Epithelial cell of esophagus (primary cell): ENCODE measurements at regions not wholly inside any gene's neighbourhood (a gene's known extent, or its start where the extent isn't known, plus 50 kb on each side); places are given as distances from the start of the nearest gene placed in this dataset.

Experiments used
- DNase-seq: peaks from one replicate; pipeline ENCODE4 v3.0.0; 2010; ENCODE audit warnings: low read depth
- H3K4me3 ChIP-seq: 2 replicates; pipeline ENCODE4 v1.5.1; 2011; ENCODE audit warnings: mild to moderate bottlenecking, low read length, control low read depth
- CTCF ChIP-seq: IDR thresholded peaks from 2 replicates; pipeline ENCODE4 v1.5.1; 2011; ENCODE audit warnings: low read depth, mild to moderate bottlenecking, low read length, control low read depth, inconsistent platforms; ENCODE audit not compliant: insufficient read depth; ENCODE audit errors: missing control alignments

GRCh38 chr6:167665698-167666330 lies 160.9 kb upstream of the AFDN start:
- no peak for DNase-seq
- H3K4me3 ChIP-seq, result no peak overlapping the region
- TF ChIP-seq CTCF, result no peak

DNA sequence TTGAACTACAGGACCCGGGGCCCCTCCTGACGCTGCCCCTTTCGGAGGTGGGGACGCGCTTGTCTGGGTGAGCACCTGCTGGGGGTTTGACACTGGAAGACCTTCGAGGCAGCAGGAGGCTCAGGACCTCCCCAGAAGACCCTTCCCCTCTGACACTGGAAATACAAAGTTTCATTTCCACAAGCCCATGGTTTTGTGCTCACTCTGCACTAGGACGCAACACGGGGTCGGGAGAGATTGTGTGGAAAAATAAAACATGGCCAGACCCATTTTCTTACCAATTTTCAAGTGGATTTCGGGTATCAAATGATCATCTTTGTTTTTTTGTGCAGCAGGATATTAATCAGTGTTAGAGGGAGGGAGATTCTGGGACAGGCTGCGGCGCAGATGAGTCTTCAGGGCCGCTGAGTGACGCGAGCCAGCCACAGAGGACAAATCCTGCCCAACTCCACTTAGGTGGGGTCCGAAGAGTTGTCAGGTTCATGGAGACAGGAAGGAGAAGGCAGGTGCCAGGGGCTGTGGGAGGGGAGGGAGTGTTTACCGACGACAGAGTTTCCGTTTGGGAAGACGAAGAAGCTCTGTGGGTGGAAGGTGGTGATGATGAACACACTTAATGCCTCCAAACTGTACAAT lies 160.0 kb upstream of the AFDN start:
- no peak for DNase-seq
- H3K4me3 ChIP-seq, result no peak overlapping the region
- TF ChIP-seq CTCF, result no peak

DNA sequence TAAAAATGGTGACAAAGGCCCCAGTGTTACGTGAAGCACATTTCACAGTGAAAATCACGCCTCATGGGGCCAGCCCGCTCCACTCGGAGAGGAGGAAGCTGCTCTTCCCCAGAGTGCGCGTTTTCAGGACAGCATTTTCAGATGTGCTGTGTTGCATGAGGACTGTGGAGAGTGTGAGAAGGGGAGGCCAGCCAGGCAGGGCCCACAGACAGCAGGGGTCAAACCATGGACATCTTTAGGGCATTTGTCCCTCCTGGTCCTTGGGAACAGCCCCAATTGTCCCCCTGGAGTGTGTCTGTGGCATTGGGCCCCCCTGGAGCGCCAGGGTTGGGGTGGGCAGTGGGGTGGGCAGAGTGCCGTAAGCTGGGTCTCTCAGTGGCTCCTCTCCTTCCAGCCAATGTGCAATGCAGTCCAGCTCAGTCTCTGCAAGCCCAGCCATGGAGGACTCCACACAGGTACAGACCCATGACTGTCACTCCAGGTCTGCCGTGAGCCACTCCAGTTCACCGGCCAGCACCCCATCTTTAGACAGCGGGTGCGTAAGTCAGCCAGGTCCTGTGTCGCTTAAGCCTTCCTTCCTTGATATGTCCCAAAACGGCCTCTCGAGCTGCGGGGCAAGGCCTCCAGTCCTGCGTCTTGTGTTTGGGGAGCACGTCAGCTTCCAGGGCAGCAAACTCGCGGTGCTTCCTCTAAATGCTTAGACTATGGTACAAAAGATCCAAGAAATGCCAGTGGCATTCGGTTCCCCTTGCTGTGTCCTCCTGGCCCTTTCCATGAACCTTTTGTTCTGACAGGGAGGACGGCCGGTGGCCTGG lies 159.3 kb upstream of the AFDN start:
- no peak for TF ChIP-seq CTCF
- no peak for DNase-seq
- H3K4me3 ChIP-seq, result no peak overlapping the region

DNA sequence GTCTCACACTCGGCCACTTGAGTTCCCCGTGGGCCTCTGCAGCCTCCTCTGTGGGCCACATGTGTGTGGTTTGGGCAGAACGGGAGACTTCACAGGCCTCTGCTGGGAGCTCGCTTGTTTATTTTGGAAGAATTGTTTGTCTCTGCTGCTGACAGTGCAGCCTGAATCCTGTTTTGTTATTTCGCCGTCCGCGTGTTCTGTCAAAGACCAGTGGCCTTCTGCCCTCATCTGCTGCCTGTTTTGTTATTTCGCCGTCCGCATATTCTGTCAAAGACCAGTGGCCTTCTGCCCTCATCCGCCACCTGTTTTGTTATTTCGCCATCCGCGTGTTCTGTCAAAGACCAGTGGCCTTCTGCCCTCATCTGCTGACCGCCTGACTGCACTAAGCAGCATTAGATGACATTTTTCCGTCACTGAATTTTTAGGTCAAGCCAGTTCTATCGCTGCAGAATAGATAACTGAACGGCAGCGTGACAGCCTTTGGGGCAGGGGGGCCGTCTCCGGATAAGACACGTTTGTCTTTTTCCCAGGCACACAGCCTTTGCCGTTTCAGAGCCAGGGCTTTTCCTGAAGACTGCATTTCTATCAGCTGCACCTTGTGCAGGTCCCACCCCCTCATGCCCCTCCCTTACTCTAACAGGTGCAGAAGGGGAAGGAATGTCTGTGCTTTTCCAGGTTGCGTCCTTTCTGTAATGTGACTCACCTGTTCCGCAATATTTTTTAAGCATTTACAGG lies 158.5 kb upstream of the AFDN start:
- no peak overlapping the region for H3K4me3 ChIP-seq
- no peak for DNase-seq
- TF ChIP-seq CTCF, result no peak

GRCh38 chr6:167668754-167669552 lies 157.8 kb upstream of the AFDN start:
- no peak for TF ChIP-seq CTCF
- DNase-seq, result no peak
- no peak overlapping the region for H3K4me3 ChIP-seq

GRCh38 chr6:167669553-167669849 lies 157.2 kb upstream of the AFDN start:
- DNase-seq, result no peak
- no peak for TF ChIP-seq CTCF
- H3K4me3 ChIP-seq, result no peak overlapping the region
